ENCODE measurements at regions not wholly inside any gene's neighbourhood (a gene's known extent, or its start where the extent isn't known, plus 50 kb on each side); places are given as distances from the start of the nearest gene placed in this dataset.
"Not testable (repeated sequence)": the region's sequence is repeated elsewhere in the genome, so short reads cannot be mapped to it uniquely, and the experiment has no call there.

DNA sequence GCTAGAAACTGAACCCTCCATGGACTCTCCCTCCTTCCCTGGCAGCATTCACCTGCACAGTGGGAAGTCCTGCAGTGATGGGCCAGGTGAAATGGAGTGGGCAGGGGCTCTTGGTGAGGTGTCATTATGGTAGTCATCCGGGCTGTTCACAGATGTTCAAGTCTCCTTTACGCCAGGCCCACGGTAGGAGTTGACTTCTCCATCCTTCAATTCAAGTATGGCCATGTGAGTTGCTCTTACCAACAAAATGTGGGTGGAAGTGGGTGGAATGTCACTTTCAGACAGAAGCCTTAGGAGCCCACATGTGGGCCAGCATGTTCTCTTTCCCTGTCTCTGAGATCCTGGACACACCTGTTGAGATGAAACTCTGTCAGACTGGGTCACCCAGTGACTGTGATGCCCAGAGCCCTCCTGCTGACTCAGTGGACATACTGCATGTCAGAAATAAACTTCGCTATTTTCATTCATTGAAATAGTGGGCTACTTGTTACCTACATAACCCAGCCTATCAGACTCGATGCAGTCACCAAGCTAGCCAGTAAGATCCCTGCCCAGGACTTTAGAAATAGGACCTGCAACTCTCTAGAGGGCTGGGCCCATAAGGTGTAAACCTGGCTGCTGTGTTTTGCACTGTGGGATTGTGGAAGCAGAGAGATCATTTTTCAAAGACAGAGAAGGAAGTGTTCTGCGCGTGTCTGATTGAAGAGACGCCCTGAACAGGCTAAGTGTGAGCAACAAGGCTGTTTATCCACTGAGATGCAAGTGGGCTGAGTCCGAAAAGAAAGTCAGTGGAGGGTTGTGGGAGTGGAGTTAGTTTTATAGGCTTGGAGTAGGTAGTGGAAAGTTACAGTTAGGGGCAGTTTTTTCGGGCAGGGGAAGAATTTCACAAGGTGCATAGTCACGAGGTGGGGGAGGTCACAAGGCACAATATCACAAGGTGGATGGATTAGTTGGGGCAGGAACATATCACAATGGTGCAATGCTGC is 174.4 kb downstream of the TRIM43 start:
- DNase-seq (ENCODE audit: low read depth in 2 of 2) = not testable (repeated sequence)

GRCh38 chr2:95767531-95767930 is 175.7 kb downstream of the TRIM43 start:
- not testable (repeated sequence) for DNase-seq (ENCODE audit: low read depth in 2 of 2)

DNA sequence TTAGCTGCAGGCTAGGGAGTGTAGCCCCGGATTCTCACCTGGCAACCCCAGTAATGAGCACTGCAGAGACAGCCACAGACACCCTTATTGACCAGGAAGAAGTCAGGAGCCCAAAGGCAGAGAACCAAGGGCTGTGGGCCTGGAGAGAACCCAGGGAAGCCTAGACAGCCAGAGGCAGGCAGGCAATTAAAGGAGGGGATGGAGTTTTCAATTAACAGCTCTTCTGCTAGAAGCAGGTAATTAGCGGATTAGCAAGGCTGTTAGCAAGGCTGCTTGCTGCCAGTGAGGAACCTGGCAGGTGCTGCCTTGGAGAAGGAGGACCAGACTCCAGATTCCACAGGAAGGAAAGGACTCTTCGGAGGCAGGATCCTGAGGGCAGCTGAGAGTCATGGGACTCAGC is 176.1 kb downstream of the TRIM43 start:
- DNase-seq (ENCODE audit: low read depth in 2 of 2) = not testable (repeated sequence)

GRCh38 chr2:95769256-95769655 is 177.5 kb downstream of the TRIM43 start:
- not testable (repeated sequence) for DNase-seq (ENCODE audit: low read depth in 2 of 2)

- DNase-seq (ENCODE audit: low read depth in 2 of 2) = not testable (repeated sequence)
Observed at GRCh38 chr2:95770726-95771125, 178.9 kb downstream of the TRIM43 start.

- not testable (repeated sequence) for DNase-seq (ENCODE audit: low read depth in 2 of 2)
Observed at GRCh38 chr2:95774322-95775192, 182.8 kb downstream of the TRIM43 start.

DNA sequence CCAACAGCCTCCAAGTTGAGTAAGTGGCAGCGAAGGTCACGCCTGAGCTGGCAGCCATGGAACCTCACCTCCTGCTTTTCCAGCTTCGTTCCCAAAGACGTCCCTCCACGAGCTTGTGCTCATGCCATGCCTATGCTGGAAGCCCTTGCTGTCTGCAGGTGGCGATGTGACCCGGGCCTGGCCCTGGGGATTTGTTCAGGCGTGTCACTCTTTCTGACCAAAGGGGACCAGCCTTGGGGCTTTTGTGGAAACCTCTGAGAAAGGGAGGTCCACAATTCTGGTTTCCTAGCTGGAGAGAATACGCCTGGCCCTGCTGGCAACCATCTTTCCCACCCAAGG is 183.4 kb downstream of the TRIM43 start:
- DNase-seq (ENCODE audit: low read depth in 2 of 2) = not testable (repeated sequence)

All from activated CD4-positive, alpha-beta T cell treated with anti-CD3 and anti-CD28 coated beads for 24 hours (primary cell).